ENCODE measurements at regions not wholly inside any gene's neighbourhood (a gene's known extent, or its start where the extent isn't known, plus 50 kb on each side); places are given as distances from the start of the nearest gene placed in this dataset.
"Not testable (repeated sequence)": the region's sequence is repeated elsewhere in the genome, so short reads cannot be mapped to it uniquely, and the experiment has no call there.

DNA sequence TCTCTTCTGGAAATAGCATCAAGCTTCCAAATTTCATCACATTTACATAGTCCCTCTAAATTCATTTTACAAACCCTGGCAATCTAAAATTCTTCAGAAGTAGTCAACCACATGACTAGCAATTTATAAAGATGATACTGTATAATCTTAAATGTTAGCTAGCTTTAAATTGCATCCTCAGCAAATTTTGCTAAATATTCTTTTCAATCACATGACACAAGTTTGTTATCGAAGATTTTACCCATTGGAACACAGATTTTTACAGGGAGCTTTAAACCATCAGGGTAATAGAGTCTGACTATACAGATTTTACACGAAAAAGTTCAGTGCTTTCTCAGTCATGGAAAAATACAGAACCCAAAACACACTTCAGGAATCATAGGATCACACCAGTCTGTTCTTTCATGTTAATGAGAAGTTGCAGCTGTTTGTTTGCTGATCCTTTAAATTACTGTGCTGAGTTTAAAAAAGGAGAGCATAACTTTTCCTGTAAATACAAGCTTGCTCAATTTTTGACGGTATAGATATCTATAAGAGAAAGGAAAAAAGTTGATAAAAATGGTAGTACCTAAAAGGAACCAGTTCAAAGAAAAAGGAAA, 445.8 kb upstream of the ADGRB3 start:
- intact Hi-C loops (cut with DNase I, micrococcal nuclease): no loop called here
- H3K27me3 Mint-ChIP-seq: no peaks in the 10 kb centered on the region
- no peak overlapping the region for H3K4me3 Mint-ChIP-seq

DNA sequence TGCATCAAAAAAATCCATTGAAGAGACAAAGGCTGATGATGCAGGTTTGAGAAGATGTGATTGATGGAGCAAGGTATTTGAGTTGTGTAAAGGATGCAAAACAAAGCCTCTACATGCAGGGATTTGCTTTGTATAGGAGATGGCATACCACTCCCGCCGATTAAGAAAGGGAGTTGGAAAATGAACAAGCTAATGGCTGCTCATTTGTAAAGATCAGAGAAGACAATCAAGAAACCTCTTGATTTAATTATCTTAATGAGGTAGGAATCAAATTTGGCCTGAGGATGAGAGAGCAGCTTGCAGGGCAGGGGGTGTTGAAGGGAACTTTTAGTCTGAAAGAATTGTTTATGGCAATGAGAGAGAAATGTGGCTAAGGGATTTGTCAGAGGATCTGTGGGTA, 448.2 kb upstream of the ADGRB3 start:
- Mint-ChIP-seq H3K36me3 (ENCODE audit: low read depth) (no peaks in the 10 kb centered on the region), H3K4me1 (ENCODE audit: low read depth) (no peaks in the 10 kb centered on the region), H3K27ac (no peak overlapping the region), H3K9me3 (peaks cover 10% of the 10 kb centered on the region), H3K4me3 (no peak overlapping the region), H3K27me3 (no peaks in the 10 kb centered on the region)
- H3K27ac ChIP-seq (ENCODE audit: low read depth in 1 of 2, low read length in 2 of 2): no peak overlapping the region
- H3K4me3 ChIP-seq (ENCODE audit: low read length): no peak overlapping the region
- DNase-seq (no peak), ATAC-seq (ENCODE audit: poor library complexity) (no peak)
- H3K27me3 ChIP-seq (ENCODE audit: control insufficient read depth in 1 of 2, insufficient read depth in 2 of 2, low read length in 2 of 2): no peaks in the 10 kb centered on the region
- ChIA-PET POLR2A (no interaction called here), CTCF (no interaction called here)
- TF ChIP-seq, protein P1, sequence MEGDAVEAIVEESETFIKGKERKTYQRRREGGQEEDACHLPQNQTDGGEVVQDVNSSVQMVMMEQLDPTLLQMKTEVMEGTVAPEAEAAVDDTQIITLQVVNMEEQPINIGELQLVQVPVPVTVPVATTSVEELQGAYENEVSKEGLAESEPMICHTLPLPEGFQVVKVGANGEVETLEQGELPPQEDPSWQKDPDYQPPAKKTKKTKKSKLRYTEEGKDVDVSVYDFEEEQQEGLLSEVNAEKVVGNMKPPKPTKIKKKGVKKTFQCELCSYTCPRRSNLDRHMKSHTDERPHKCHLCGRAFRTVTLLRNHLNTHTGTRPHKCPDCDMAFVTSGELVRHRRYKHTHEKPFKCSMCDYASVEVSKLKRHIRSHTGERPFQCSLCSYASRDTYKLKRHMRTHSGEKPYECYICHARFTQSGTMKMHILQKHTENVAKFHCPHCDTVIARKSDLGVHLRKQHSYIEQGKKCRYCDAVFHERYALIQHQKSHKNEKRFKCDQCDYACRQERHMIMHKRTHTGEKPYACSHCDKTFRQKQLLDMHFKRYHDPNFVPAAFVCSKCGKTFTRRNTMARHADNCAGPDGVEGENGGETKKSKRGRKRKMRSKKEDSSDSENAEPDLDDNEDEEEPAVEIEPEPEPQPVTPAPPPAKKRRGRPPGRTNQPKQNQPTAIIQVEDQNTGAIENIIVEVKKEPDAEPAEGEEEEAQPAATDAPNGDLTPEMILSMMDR (IDR thresholded peaks at IDR 0.05): no peak
- no peaks in the 10 kb centered on the region for H3K36me3 ChIP-seq (ENCODE audit: insufficient read depth, low read length)
- no peaks in the 10 kb centered on the region for H3K4me1 ChIP-seq (ENCODE audit: insufficient read depth, low read length)
- H3K9me3 ChIP-seq (ENCODE audit: control insufficient read depth in 1 of 2, insufficient read depth in 1 of 2, low read length in 2 of 2): no peaks in the 10 kb centered on the region
- intact Hi-C loops (cut with DNase I, micrococcal nuclease): no loop called here

More for the DNA sequence above, 445.8 kb upstream of the ADGRB3 start:
- Mint-ChIP-seq H3K27ac (no peak overlapping the region), H3K9me3 (peaks cover 8% of the 10 kb centered on the region), H3K36me3 (ENCODE audit: low read depth) (no peaks in the 10 kb centered on the region), H3K4me1 (ENCODE audit: low read depth) (no peaks in the 10 kb centered on the region)
- no peak for DNase-seq
- Histone ChIP-seq H3K27me3 (ENCODE audit: control insufficient read depth in 1 of 2, insufficient read depth in 2 of 2, low read length in 2 of 2) (no peaks in the 10 kb centered on the region), H3K4me1 (ENCODE audit: insufficient read depth, low read length) (no peaks in the 10 kb centered on the region), H3K27ac (ENCODE audit: low read depth in 1 of 2, low read length in 2 of 2) (no peak overlapping the region), H3K4me3 (ENCODE audit: low read length) (no peak overlapping the region), H3K9me3 (ENCODE audit: control insufficient read depth in 1 of 2, insufficient read depth in 1 of 2, low read length in 2 of 2) (no peaks in the 10 kb centered on the region), H3K36me3 (ENCODE audit: insufficient read depth, low read length) (no peaks in the 10 kb centered on the region)
- ATAC-seq (ENCODE audit: poor library complexity): no peak
- TF ChIP-seq, protein P1 (IDR thresholded peaks at IDR 0.05): no peak
- ChIA-PET CTCF (no interaction called here), POLR2A (no interaction called here)

DNA sequence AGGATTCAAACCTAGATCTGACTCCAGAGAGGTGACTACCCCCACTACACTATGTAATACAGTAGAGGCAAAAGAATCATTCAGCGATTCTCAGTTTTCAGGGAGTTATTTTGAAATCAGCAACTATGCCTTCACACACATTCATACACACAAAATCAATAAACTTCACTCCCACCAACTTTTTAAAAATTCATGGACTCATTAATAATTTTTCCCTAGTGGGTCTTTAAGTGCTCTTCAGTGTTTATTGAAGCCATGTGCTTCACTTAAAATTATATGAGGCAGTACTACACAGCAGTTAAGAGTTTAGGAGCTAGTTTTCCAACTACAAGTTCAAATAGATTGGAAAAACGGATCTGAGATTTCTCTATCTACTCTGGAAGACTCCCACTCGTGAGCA, 452.7 kb upstream of the ADGRB3 start:
- Histone ChIP-seq H3K36me3 (ENCODE audit: insufficient read depth, low read length) (no peaks in the 10 kb centered on the region), H3K4me1 (ENCODE audit: insufficient read depth, low read length) (no peaks in the 10 kb centered on the region), H3K27ac (ENCODE audit: low read depth in 1 of 2, low read length in 2 of 2) (no peak overlapping the region), H3K27me3 (ENCODE audit: control insufficient read depth in 1 of 2, insufficient read depth in 2 of 2, low read length in 2 of 2) (no peaks in the 10 kb centered on the region), H3K9me3 (ENCODE audit: control insufficient read depth in 1 of 2, insufficient read depth in 1 of 2, low read length in 2 of 2) (no peaks in the 10 kb centered on the region), H3K4me3 (ENCODE audit: low read length) (no peak overlapping the region)
- H3K27me3 Mint-ChIP-seq: no peaks in the 10 kb centered on the region
- intact Hi-C loops (cut with DNase I, micrococcal nuclease): no loop called here
- H3K27ac Mint-ChIP-seq: no peak overlapping the region
- H3K36me3 Mint-ChIP-seq (ENCODE audit: low read depth): no peaks in the 10 kb centered on the region
- no peak for ATAC-seq (ENCODE audit: poor library complexity)
- TF ChIP-seq, protein P1 (IDR thresholded peaks at IDR 0.05): no peak
- H3K4me1 Mint-ChIP-seq (ENCODE audit: low read depth): no peaks in the 10 kb centered on the region
- ChIA-PET POLR2A (no interaction called here), CTCF (no interaction called here)
- H3K9me3 Mint-ChIP-seq: peaks cover 9% of the 10 kb centered on the region
- DNase-seq: no peak
- no peak overlapping the region for H3K4me3 Mint-ChIP-seq

DNA sequence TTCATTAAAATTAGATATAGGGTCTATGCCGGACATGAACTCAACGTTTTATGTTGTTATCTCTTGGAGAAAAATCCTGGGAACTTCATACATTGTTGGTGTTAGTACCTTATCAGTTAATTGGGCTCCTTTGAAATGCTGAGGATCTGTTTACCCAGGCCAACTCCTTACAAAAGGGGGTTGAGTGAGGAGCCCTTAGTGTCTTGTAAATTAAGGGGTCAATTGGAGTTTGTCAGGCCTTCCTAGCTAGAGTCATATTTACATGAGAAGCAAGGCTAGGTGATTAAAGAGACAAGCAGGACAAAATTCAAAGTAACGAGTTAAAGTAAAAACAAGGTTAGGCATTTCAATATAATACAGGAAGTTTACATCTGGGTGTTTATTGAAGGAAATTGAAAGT, 454.1 kb upstream of the ADGRB3 start:
- intact Hi-C loops (cut with DNase I, micrococcal nuclease); ATAC-seq (ENCODE audit: poor library complexity); H3K9me3 ChIP-seq (ENCODE audit: control insufficient read depth in 1 of 2, insufficient read depth in 1 of 2, low read length in 2 of 2); H3K4me1 Mint-ChIP-seq (ENCODE audit: low read depth); H3K4me3 ChIP-seq (ENCODE audit: low read length); H3K9me3 Mint-ChIP-seq; H3K4me3 Mint-ChIP-seq; CTCF ChIA-PET; H3K36me3 ChIP-seq (ENCODE audit: insufficient read depth, low read length); H3K4me1 ChIP-seq (ENCODE audit: insufficient read depth, low read length); H3K27ac Mint-ChIP-seq; DNase-seq; H3K27me3 ChIP-seq (ENCODE audit: control insufficient read depth in 1 of 2, insufficient read depth in 2 of 2, low read length in 2 of 2); H3K36me3 Mint-ChIP-seq (ENCODE audit: low read depth); H3K27me3 Mint-ChIP-seq; POLR2A ChIA-PET; H3K27ac ChIP-seq (ENCODE audit: low read depth in 1 of 2, low read length in 2 of 2): not testable (repeated sequence)
